ENCODE measurements at regions not wholly inside any gene's neighbourhood (a gene's known extent, or its start where the extent isn't known, plus 50 kb on each side); places are given as distances from the start of the nearest gene placed in this dataset.

- no peak for FAIRE-seq
These were observed 183.7 kb downstream of the VRK1 start for GRCh38 chr14:96980835-96981234.

GRCh38 chr14:96986256-96987085 is 189.3 kb downstream of the VRK1 start:
- FAIRE-seq = no peak

GRCh38 chr14:96987086-96987474 is 189.9 kb downstream of the VRK1 start:
- FAIRE-seq = no peak

- FAIRE-seq = no peak
These were observed 190.6 kb downstream of the VRK1 start for GRCh38 chr14:96987771-96988170.

- no peak for FAIRE-seq
These were observed 192.1 kb downstream of the VRK1 start for GRCh38 chr14:96989306-96989705.

GRCh38 chr14:96991226-96991625 is 194.0 kb downstream of the VRK1 start:
- FAIRE-seq = no peak

GRCh38 chr14:96994999-96995398 is 197.8 kb downstream of the VRK1 start:
- no peak for FAIRE-seq

GRCh38 chr14:96997269-96997668 is 200.1 kb downstream of the VRK1 start:
- no peak for FAIRE-seq

- FAIRE-seq = no peak
These were observed 200.8 kb downstream of the VRK1 start for GRCh38 chr14:96997996-96998395.

- no peak for FAIRE-seq
These were observed 202.5 kb downstream of the VRK1 start for GRCh38 chr14:96999654-97000155.

GRCh38 chr14:97002454-97002853 is 205.3 kb downstream of the VRK1 start:
- FAIRE-seq = no peak

GRCh38 chr14:97005934-97006333 is 208.8 kb downstream of the VRK1 start:
- no peak for FAIRE-seq

- no peak for FAIRE-seq
These were observed 213.4 kb downstream of the VRK1 start for GRCh38 chr14:97010491-97011160.

- FAIRE-seq = no peak
These were observed 216.7 kb downstream of the VRK1 start for GRCh38 chr14:97013878-97014277.

GRCh38 chr14:97021001-97021400 is 223.8 kb downstream of the VRK1 start:
- FAIRE-seq = no peak

GRCh38 chr14:97021571-97022168 is 224.5 kb downstream of the VRK1 start:
- FAIRE-seq = no peak

GRCh38 chr14:97022741-97023140 is 225.6 kb downstream of the VRK1 start:
- no peak for FAIRE-seq

- no peak for FAIRE-seq
These were observed 226.7 kb downstream of the VRK1 start for GRCh38 chr14:97023871-97024270.

GRCh38 chr14:97024300-97024699 is 227.1 kb downstream of the VRK1 start:
- no peak for FAIRE-seq

- FAIRE-seq = no peak
These were observed 228.5 kb downstream of the VRK1 start for GRCh38 chr14:97025722-97026121.

GRCh38 chr14:97027256-97027999 is 230.2 kb downstream of the VRK1 start:
- no peak for FAIRE-seq

- no peak for FAIRE-seq
These were observed 231.2 kb downstream of the VRK1 start for GRCh38 chr14:97028382-97028781.

GRCh38 chr14:97029800-97030199 is 232.6 kb downstream of the VRK1 start:
- FAIRE-seq = no peak

All from G401.6 (cell line).